SK-N-SH (cell line): ENCODE measurements at regions not wholly inside any gene's neighbourhood (a gene's known extent, or its start where the extent isn't known, plus 50 kb on each side); places are given as distances from the start of the nearest gene placed in this dataset.

ENCODE experiments used
- CTCF ChIA-PET: fragments of 300-600, 350-600 bp; formaldehyde crosslinking; extraction: SDS; loops from one replicate; lab custom pipeline; 2021; lab: Yijun Ruan, JAX
- POLR2A ChIA-PET: fragments of 350-600 bp; sonication (Branson Sonifier 250); formaldehyde crosslinking; extraction: SDS; loops from one replicate; lab custom pipeline; 2020; ENCODE audit warnings: antibody characterized with exemption, inconsistent platforms; lab: Yijun Ruan, JAX
- DNase-seq: peaks from one replicate; pipeline ENCODE4 v3.0.0; 2012
- H2AFZ ChIP-seq: fragments of 200-600 bp; sonication (generic); 2 replicates; pipeline ENCODE4 v1.8.1; 2016; ENCODE audit warnings: antibody characterized with exemption, mild to moderate bottlenecking, low read depth
- H3F3A ChIP-seq: fragments of 200-600 bp; sonication (generic); replicated peaks from 2 replicates; pipeline ENCODE3; 2016; ENCODE audit warnings: antibody characterized with exemption, mild to moderate bottlenecking; ENCODE audit not compliant: insufficient read depth
- H3K27ac ChIP-seq, 2 experiments: fragments of 200-500 bp in 1 of 2; fragments of 200-600 bp in 1 of 2; sonication (Bioruptor generic) in 1 of 2; sonication (generic), shearing (Covaris generic) in 1 of 2; 2 replicates each; pipeline versions ENCODE4 v1.5.1 to v1.6.1; 2014 to 2016; ENCODE audit warnings: low read depth in 2 of 2, inconsistent platforms in 1 of 2, low read length in 1 of 2, mild to moderate bottlenecking in 1 of 2, mixed read lengths in 1 of 2
- H3K27me3 ChIP-seq: fragments of 200-600 bp; sonication (generic), shearing (Covaris generic); 2 replicates; pipeline ENCODE4 v1.6.1; 2016; ENCODE audit warnings: mixed run types; ENCODE audit not compliant: insufficient read depth
- H3K36me3 ChIP-seq, 2 experiments: fragments of 200-500 bp in 1 of 2; fragments of 200-600 bp in 1 of 2; sonication (Bioruptor generic) in 1 of 2; sonication (generic) in 1 of 2; replicated peaks in 1 of 2; 2 replicates each; pipeline versions ENCODE3 to v1.5.1; 2014 to 2016; ENCODE audit warnings: low read length in 1 of 2, mild to moderate bottlenecking in 1 of 2; ENCODE audit not compliant: insufficient read depth in 2 of 2, control insufficient read depth in 1 of 2
- H3K4me1 ChIP-seq, 2 experiments: fragments of 200-500 bp in 1 of 2; fragments of 200-600 bp in 1 of 2; sonication (Bioruptor generic) in 1 of 2; sonication (generic), shearing (Covaris generic) in 1 of 2; 2 replicates each; pipeline versions ENCODE4 v1.5.1 to v1.6.1; 2014 to 2016; ENCODE audit warnings: low read depth in 1 of 2, low read length in 1 of 2, mixed run types in 1 of 2; ENCODE audit not compliant: insufficient read depth in 2 of 2, control insufficient read depth in 1 of 2
- H3K4me2 ChIP-seq: fragments of 200-600 bp; sonication (generic), shearing (Covaris generic); 2 replicates; pipeline ENCODE4 v1.6.1; 2017; ENCODE audit warnings: mixed run types
- H3K4me3 ChIP-seq, 2 experiments: fragments of 200-500 bp in 1 of 2; fragments of 200-600 bp in 1 of 2; sonication (Bioruptor generic) in 1 of 2; sonication (generic), shearing (Covaris generic) in 1 of 2; 2 replicates each; pipeline versions ENCODE4 v1.5.1 to v1.8.1; 2014 to 2016; ENCODE audit warnings: low read depth in 2 of 2, inconsistent platforms in 1 of 2, low read length in 1 of 2, mild to moderate bottlenecking in 1 of 2, mixed read lengths in 1 of 2, moderate library complexity in 1 of 2
- H3K79me2 ChIP-seq: fragments of 200-600 bp; sonication (generic); 2 replicates; pipeline ENCODE4 v1.8.1; 2017; ENCODE audit warnings: mild to moderate bottlenecking; ENCODE audit not compliant: insufficient read depth
- H3K9ac ChIP-seq: fragments of 200-600 bp; sonication (generic); 2 replicates; pipeline ENCODE4 v1.6.1; 2017; ENCODE audit warnings: mixed run types
- H3K9me2 ChIP-seq: fragments of 200-600 bp; sonication (generic); 2 replicates; pipeline ENCODE4 v1.6.1; 2017; ENCODE audit warnings: mixed run types
- H3K9me3 ChIP-seq: fragments of 200-600 bp; sonication (generic); 2 replicates; pipeline ENCODE4 v1.6.1; 2017; ENCODE audit warnings: mixed run types, mild to moderate bottlenecking, moderate library complexity
- H4K20me1 ChIP-seq: fragments of 200-600 bp; sonication (generic); 2 replicates; pipeline ENCODE4 v1.6.1; 2017; ENCODE audit warnings: mild to moderate bottlenecking, mixed run types; ENCODE audit not compliant: insufficient read depth
- CHD2 ChIP-seq: fragments of 150-350 bp; IDR thresholded peaks from 2 replicates; pipeline ENCODE4 v1.6.1; 2018; ENCODE audit warnings: low read length; ENCODE audit not compliant: partially characterized antibody
- CTCF ChIP-seq: fragments of 200-600 bp; sonication (generic); IDR thresholded peaks from 2 replicates; pipeline ENCODE4 v1.6.1; 2017; ENCODE audit warnings: antibody characterized with exemption, mild to moderate bottlenecking, moderate library complexity
- EP300 ChIP-seq, 2 experiments: IDR thresholded peaks; 2 replicates each; pipeline versions ENCODE4 v1.4.0 to v1.6.1; 2012; ENCODE audit warnings: borderline replicate concordance in 1 of 2, low read depth in 1 of 2, low read length in 1 of 2
- FOSL2 ChIP-seq: IDR thresholded peaks from 2 replicates; pipeline ENCODE4 v1.4.0; 2012; ENCODE audit warnings: low read depth, mild to moderate bottlenecking, moderate library complexity, borderline replicate concordance
- FOXJ3 ChIP-seq: sonication (generic); formaldehyde crosslinking; IDR thresholded peaks from 2 replicates; pipeline ENCODE4 v1.5.1; 2020; ENCODE audit warnings: mild to moderate bottlenecking, missing genetic modification reagents
- GATA2 ChIP-seq: sonication (generic); formaldehyde crosslinking; IDR thresholded peaks from 2 replicates; pipeline ENCODE4 v1.5.0; 2020; ENCODE audit warnings: mild to moderate bottlenecking, missing genetic modification reagents
- MEF2A ChIP-seq: IDR thresholded peaks from 2 replicates; pipeline ENCODE4 v1.4.0; 2012; ENCODE audit warnings: low read depth, borderline replicate concordance
- MXI1 ChIP-seq: IDR thresholded peaks from 2 replicates; pipeline ENCODE4 v1.6.1; 2012; ENCODE audit warnings: mild to moderate bottlenecking, low read depth, low read length, improper control_type of control experiment
- RAD21 ChIP-seq: IDR thresholded peaks from 2 replicates; pipeline ENCODE4 v1.6.1; 2012; ENCODE audit warnings: mild to moderate bottlenecking, low read length
- RCOR1 ChIP-seq: fragments of 150-350 bp; IDR thresholded peaks from 2 replicates; pipeline ENCODE4 v1.6.1; 2017; ENCODE audit warnings: antibody characterized with exemption, low read length
- REST ChIP-seq: IDR thresholded peaks from 2 replicates; pipeline ENCODE4 v1.6.1; 2012; ENCODE audit warnings: mild to moderate bottlenecking, low read depth, low read length, moderate library complexity
- RFX5 ChIP-seq: IDR thresholded peaks from 2 replicates; pipeline ENCODE4 v1.6.1; 2012; ENCODE audit warnings: mild to moderate bottlenecking, improper control_type of control experiment, low read length
- SIN3A ChIP-seq: IDR thresholded peaks from 2 replicates; pipeline ENCODE4 v1.6.1; 2012; ENCODE audit warnings: low read depth, mild to moderate bottlenecking, low read length, moderate library complexity, borderline replicate concordance
- SMC3 ChIP-seq: IDR thresholded peaks from 2 replicates; pipeline ENCODE4 v1.6.1; 2012; ENCODE audit warnings: low read depth, low read length, improper control_type of control experiment
- TAF1 ChIP-seq: IDR thresholded peaks from 2 replicates; pipeline ENCODE4 v1.6.1; 2012; ENCODE audit warnings: low read depth, mild to moderate bottlenecking, low read length, moderate library complexity, borderline replicate concordance
- TCF12 ChIP-seq: IDR thresholded peaks from 2 replicates; pipeline ENCODE4 v1.4.0; 2012
- USF2 ChIP-seq: fragments of 150-350 bp; IDR thresholded peaks from 2 replicates; pipeline ENCODE4 v1.6.1; 2017; ENCODE audit warnings: antibody characterized with exemption, low read length, low read depth, borderline replicate concordance
- WGBS: methylation state at CpG from one replicate; pipeline ENCODE4 v1.1.6; 2017; ENCODE audit warnings: low lambda C conversion rate; 5-methylcytosine and 5-hydroxymethylcytosine counted together
- TF ChIP-seq, protein P1 (sequence below): fragments of 150-350 bp; IDR thresholded peaks from 2 replicates; pipeline ENCODE4 v1.6.1; 2016; ENCODE audit warnings: mild to moderate bottlenecking, low read depth, low read length
- TF ChIP-seq, protein P2 (sequence below): IDR thresholded peaks from 2 replicates; pipeline ENCODE4 v1.4.0; 2012; ENCODE audit warnings: low read depth, borderline replicate concordance
- TF ChIP-seq, protein P3 (sequence below): IDR thresholded peaks from 2 replicates; pipeline ENCODE4 v1.4.0; 2012; ENCODE audit warnings: low read depth

DNA sequence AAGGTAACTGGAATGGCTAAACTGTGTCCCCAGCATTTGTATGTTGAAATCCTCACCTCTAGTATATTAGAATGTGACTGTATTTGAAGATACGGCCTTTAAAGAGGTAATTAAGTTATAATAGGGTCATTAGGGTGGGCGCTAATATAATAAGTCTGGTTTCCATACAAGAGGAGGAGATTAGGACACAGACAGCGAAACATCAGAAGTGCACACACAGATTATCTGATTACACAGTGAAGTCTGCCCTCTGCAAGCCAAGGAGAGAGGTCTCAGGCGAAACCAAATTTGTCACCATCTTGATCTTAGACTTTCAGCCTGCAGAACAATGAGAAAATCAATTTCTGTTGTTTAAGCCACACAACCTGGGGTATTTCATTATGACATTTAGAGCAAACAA lies 2233.1 kb downstream of the MRPL39 start:
- H3K4me1 ChIP-seq, result no peaks in the 10 kb centered on the region; a peak in 1 of 4 replicates
- no peak overlapping the region for H3K4me3 ChIP-seq
- TF ChIP-seq CHD2, result no peak
- TF ChIP-seq MEF2A, result no peak
- peak; percentile 75 for TF ChIP-seq GATA2 (CRISPR knock-in tag)
- peak in 1 of 2 experiments; percentile 79; a peak in 2 of 4 replicates for TF ChIP-seq EP300 (IDR thresholded peaks at IDR 0.05; ENCODE audit: borderline replicate concordance in 1 of 2, low read depth in 1 of 2, low read length in 1 of 2)
- TF ChIP-seq RCOR1, result peak; percentile 81; the same call in 1 of the 2 replicates
- TF ChIP-seq FOXJ3 (CRISPR knock-in tag), result 0 out of 2 replicates have a peak, but pooled peaks have one; percentile 30
- peak; percentile 14; the same call in 1 of the 2 replicates for TF ChIP-seq RAD21
- TF ChIP-seq SIN3A, result no peak
- no peak for TF ChIP-seq TCF12
- no peaks in the 10 kb centered on the region for H3K27me3 ChIP-seq
- no peak overlapping the region for H3K9ac ChIP-seq
- H3K27ac ChIP-seq, result no peak overlapping the region
- POLR2A ChIA-PET, result no interaction called here
- no peak overlapping the region for H3K4me2 ChIP-seq
- peak; percentile 21 for DNase-seq
- H3K9me2 ChIP-seq, result no peaks in the 10 kb centered on the region
- no peaks in the 10 kb centered on the region for H3K79me2 ChIP-seq
- CTCF ChIA-PET, result no interaction called here
- no peak overlapping the region for H2AFZ ChIP-seq
- no peaks in the 10 kb centered on the region for H3K36me3 ChIP-seq
- H4K20me1 ChIP-seq, result no peaks in the 10 kb centered on the region
- 22% methylated on average over 4 of the region's 4 CpGs for WGBS
- no peaks in the 10 kb centered on the region for H3K9me3 ChIP-seq
- no peaks in the 10 kb centered on the region for H3F3A ChIP-seq

DNA sequence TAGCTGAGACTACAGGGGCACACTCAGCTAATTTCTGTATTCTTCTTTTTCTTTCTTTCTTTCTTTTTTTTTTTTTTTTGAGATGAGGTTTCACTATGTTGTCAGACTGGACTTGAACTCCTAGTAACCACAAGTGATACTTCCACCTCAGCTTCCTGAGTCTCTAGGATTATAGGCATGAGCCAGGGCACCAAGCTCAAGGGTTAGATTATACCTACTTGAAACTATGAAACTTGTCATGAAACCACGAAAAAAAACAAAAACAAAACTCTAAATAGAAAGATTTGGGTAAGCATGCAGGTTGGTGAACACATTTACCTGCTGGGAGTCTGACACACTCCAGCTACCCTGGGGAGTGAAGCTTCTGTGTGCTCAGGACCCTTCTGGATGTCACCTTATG lies 2250.4 kb downstream of the MRPL39 start:
- H3K9me3 ChIP-seq, result no peaks in the 10 kb centered on the region
- CTCF ChIA-PET, result interaction anchor here (1.8 kb wide), 1 partner anchor 11 kb away, joined by 5 read pairs; no protein-coding TSS in a partner anchor
- 4% methylated on average over 1 of the region's 1 CpG for WGBS
- H4K20me1 ChIP-seq, result no peaks in the 10 kb centered on the region
- H2AFZ ChIP-seq, result no peak overlapping the region
- DNase-seq, result no peak
- H3K27ac ChIP-seq, result no peak overlapping the region
- no peak overlapping the region for H3K4me2 ChIP-seq
- H3K79me2 ChIP-seq, result no peaks in the 10 kb centered on the region
- H3K27me3 ChIP-seq, result no peaks in the 10 kb centered on the region
- no peaks in the 10 kb centered on the region for H3F3A ChIP-seq
- POLR2A ChIA-PET, result no interaction called here
- H3K9me2 ChIP-seq, result no peaks in the 10 kb centered on the region
- no peaks in the 10 kb centered on the region for H3K4me1 ChIP-seq
- H3K4me3 ChIP-seq, result no peak overlapping the region
- H3K9ac ChIP-seq, result no peak overlapping the region
- H3K36me3 ChIP-seq, result no peaks in the 10 kb centered on the region
- TF ChIP-seq, protein P1, sequence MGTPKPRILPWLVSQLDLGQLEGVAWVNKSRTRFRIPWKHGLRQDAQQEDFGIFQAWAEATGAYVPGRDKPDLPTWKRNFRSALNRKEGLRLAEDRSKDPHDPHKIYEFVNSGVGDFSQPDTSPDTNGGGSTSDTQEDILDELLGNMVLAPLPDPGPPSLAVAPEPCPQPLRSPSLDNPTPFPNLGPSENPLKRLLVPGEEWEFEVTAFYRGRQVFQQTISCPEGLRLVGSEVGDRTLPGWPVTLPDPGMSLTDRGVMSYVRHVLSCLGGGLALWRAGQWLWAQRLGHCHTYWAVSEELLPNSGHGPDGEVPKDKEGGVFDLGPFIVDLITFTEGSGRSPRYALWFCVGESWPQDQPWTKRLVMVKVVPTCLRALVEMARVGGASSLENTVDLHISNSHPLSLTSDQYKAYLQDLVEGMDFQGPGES, result no peak
- TF ChIP-seq SMC3 (no peak), RFX5 (no peak), FOSL2 (no peak), FOXJ3 (CRISPR knock-in tag) (no peak), REST (no peak), USF2 (no peak), CTCF (no peak), RAD21 (no peak), TAF1 (no peak), MEF2A (no peak), MXI1 (no peak)
- TF ChIP-seq, protein P2, sequence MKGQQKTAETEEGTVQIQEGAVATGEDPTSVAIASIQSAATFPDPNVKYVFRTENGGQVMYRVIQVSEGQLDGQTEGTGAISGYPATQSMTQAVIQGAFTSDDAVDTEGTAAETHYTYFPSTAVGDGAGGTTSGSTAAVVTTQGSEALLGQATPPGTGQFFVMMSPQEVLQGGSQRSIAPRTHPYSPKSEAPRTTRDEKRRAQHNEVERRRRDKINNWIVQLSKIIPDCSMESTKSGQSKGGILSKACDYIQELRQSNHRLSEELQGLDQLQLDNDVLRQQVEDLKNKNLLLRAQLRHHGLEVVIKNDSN, result no peak
- TF ChIP-seq, protein P3, sequence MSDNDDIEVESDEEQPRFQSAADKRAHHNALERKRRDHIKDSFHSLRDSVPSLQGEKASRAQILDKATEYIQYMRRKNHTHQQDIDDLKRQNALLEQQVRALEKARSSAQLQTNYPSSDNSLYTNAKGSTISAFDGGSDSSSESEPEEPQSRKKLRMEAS, result no peak
